Thyroid gland (tissue), 4 donors: ENCODE measurements at regions not wholly inside any gene's neighbourhood (a gene's known extent, or its start where the extent isn't known, plus 50 kb on each side); places are given as distances from the start of the nearest gene placed in this dataset.

ENCODE experiments used
- CTCF ChIP-seq, 6 experiments: fragments of 200-600 bp in 3 of 6; fragments of 450-650 bp in 3 of 6; sonication (generic) in 3 of 6; IDR thresholded peaks; one replicate each; pipeline ENCODE4 v1.5.1; 2016 to 2019; ENCODE audit warnings: antibody characterized with exemption in 6 of 6, mild to moderate bottlenecking in 2 of 6, inconsistent platforms in 1 of 6, moderate library complexity in 1 of 6
- POLR2A ChIP-seq, 2 donors: fragments of 450-650 bp; IDR thresholded peaks; one replicate each; pipeline ENCODE4 v1.6.1; 2017; ENCODE audit warnings: antibody characterized with exemption in 2 of 2, mild to moderate bottlenecking in 2 of 2, moderate library complexity in 1 of 2

GRCh38 chr6:139942331-139942730, 567.9 kb upstream of the CITED2 start:
- TF ChIP-seq CTCF (IDR thresholded peaks at IDR 0.05): no peak
- no peak for TF ChIP-seq POLR2A (IDR thresholded peaks at IDR 0.05)
